ENCODE measurements at regions not wholly inside any gene's neighbourhood (a gene's known extent, or its start where the extent isn't known, plus 50 kb on each side); places are given as distances from the start of the nearest gene placed in this dataset.

DNA sequence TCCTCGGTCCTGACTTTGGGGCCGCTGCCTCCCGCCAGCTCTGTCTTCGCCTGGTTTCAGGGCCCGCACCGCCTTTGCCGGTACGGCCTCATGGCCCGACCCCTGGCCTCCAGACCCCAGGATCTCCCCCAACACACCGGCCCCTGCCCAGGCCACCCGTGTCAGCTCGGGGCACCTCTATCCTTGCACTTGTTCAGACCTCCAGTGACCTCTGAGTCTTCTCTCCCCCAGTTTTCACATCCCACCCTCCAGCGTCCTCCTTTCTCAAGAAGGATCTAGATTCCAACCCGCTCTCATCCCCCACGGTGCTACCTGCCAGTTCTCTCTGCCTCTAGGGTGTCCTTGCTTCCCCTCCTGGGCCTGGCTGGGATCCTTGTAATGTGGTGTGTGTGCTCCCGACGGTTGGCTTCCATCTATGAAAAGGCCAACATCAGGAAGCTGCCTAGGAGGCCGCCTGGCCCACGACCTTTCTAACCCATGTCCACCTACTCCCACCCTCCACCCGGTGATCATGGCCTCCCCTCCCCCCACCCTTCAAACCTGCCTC is 61.1 kb downstream of the SPATA31C2 start:
- DNase-seq (ENCODE audit: low read depth in 3 of 3) = no peak

DNA sequence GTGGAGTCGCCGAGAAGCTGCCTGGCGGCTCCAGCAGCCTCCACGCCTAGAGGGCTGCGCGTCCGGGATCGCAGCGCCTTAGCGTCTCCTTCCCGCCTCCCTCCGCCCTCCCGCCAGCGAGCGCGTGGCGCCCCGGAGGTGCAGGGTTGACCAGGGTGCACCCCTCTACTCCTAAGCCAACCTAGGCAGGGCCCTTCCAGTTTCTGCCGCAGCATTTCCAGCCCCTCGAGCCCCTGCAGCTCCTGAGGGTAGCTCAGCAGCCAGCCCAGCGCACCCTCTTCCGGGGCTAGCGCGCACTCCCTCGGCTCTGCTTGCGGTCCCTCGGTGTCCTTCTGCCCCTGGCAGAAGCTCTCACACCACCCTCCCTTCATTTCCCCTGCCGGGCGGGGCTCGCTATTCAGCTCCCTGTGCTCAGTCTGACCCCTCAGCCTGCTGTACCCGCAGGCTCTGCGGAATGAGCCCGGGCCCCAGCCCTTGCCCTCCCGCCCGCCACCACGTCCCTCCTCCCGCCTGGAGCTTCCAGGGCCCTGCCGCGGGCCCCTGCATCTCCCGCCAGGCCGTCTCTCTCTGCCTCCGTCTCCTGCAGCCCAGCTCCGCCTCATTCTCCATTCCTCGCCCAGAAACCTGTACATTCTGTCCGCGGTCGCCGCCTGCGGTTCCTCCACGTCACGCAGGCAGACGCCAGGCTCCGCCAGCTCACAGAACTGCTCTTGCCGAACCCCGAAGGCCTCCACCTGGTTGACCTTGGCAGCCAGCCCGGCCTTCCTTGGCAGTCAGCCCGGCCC is 61.8 kb downstream of the SPATA31C2 start:
- DNase-seq (ENCODE audit: low read depth in 3 of 3) = peak in 2 of 3 experiments; percentile 3 to 24

DNA sequence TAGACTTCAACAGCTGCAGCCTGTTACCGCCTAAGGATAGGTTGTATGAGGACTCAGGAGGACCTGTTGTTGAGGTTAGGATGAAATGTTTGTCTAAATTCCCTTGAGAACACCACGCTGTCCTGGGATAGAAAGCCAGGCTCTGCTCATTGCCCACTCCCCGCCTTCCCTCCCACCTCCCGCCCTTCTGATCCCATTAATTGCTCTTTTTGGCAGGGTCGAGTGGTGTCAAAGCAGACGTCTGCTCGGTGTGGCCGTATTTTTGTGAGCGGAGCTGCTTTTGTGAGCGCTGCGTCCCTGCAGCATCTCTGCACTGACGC is 62.3 kb downstream of the SPATA31C2 start:
- no peak for DNase-seq (ENCODE audit: low read depth in 3 of 3)

DNA sequence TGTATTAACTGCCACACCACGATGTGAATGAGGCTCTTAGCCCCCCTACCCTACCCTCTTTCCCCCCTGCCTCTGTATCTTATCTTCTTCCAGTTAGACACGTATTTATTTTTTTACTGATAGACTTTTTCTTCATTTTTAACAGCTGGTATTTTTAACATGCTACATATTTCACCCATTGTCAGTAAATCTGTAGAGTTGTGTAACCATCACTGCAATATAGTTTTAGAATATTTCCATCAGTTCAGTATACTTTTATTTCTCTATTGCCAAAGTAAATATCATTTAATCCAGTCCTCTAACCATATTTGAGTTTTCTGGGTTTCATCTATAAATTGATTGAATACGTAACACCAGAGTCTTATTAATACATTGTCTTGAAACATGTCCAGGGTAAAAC is 62.8 kb downstream of the SPATA31C2 start:
- DNase-seq (ENCODE audit: low read depth in 3 of 3) = no peak

DNA sequence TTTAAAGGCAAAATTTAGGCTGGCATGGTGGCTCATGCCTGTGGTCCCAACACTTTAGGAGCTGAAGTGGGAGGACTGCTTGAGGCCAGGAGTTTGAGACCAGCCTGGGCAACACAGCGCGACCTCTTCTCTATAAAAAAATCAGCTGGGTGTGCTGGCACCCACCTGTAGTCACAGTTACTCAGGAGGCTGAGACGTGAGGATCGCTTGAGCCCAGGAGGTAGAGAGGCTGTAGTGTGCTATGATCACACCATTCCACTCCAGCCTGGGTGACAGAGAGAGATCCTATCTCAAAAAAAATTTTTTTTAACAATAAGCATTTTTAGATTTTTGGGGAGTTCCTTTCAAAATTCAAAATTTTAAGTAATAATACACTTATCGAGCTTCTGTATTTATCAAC is 63.3 kb downstream of the SPATA31C2 start:
- DNase-seq (ENCODE audit: low read depth in 3 of 3) = no peak

DNA sequence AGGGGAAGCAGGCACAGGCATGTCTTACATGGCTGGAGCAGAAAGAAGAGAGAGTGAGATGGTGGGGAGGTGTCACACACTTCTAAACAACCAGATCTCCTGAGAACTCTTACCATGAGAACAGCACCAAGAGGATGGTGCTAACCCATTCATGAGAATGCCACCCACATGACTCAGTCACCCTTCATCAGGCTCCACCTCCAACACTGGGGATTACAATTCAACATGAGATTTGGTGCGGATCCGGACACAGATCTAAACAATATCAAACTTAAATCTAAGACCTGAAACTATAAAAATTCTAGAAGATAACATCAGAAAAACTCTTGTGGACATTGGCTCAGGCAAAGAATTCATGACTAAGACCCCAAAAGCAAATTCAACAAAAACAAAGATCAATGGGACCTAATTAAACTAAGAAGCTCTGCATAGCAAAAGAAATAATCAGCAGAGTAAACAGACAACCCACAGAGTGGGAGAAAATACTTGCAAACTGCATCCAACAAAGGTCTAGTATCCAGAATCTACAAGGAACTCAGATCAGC is 65.4 kb downstream of the SPATA31C2 start:
- no peak for DNase-seq (ENCODE audit: low read depth in 3 of 3)

DNA sequence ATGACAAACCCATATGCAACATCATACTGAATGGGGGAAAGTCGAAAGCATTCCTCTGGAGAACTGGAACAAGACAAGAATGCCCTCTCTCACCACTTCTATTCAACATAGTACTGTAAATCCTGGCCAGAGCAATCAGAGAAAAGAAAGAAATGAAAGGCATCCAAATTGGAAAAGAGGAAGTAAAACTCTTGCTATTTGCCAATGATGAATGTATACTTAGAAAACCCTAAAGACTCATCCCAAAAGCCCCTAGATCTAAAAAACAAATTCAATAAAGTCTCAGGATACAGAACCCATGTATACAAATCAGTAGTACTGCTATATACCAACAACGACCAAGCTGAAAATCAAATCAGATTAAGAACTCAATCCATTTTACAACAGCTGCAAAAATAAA is 66.9 kb downstream of the SPATA31C2 start:
- DNase-seq (ENCODE audit: low read depth in 3 of 3) = no peak

DNA sequence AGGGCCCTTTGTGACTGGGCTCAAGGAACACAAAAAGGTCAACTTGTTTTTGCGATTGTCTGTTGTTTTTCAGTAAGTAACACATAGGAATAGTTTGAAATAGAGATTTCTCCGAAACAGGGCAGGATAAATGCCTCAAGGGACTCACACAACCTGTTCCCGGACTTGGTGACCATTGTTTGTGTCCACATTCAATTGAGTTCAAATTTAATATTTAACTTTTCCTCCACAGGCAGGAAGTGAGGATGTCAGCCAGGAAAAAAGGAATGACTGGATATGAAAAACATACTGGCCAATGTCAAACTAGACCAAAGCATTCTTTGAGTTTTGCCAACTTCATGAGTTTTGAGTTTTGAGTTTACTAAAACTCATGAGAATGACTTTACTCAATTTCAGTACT is 72.7 kb downstream of the SPATA31C2 start:
- DNase-seq (ENCODE audit: low read depth in 3 of 3) = no peak

DNA sequence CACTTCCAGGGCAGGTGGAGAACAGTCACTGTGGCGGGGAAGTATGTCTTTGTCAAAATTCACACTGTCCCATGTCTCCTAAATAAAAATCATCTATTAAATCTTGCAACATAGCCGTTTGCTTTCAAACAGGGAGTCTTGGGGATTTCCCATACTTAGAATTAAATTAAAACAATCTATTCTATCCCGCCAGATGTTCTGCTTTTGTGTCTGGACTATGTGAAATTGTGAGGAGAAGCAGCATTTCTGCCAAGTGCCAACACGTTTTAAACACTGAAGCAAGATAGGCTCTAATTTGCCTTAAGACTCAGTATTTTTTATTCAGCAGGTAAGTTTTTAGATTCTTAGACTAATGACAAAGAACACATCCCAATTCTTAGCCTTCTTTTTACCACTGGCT is 73.7 kb downstream of the SPATA31C2 start:
- no peak for DNase-seq (ENCODE audit: low read depth in 3 of 3)

DNA sequence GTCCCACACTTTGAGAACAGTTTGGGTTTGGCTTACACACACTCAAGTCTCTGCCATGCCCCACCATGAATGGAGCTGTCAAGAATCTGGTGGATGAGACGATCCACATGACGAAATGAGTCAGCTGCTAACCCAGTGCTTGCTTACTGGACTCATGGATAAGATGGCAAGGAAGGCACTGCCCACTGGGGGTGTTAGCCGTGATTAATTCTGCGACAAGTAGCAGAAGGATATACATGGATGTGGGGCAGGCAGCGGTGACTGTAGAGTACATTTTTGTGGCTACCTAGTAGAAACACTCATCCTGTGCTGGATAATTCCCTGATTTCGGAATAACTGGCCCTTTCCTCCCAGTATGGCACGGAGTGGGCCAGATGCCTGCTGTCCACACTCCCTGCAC is 77.5 kb downstream of the SPATA31C2 start:
- DNase-seq (ENCODE audit: low read depth in 3 of 3) = no peak

DNA sequence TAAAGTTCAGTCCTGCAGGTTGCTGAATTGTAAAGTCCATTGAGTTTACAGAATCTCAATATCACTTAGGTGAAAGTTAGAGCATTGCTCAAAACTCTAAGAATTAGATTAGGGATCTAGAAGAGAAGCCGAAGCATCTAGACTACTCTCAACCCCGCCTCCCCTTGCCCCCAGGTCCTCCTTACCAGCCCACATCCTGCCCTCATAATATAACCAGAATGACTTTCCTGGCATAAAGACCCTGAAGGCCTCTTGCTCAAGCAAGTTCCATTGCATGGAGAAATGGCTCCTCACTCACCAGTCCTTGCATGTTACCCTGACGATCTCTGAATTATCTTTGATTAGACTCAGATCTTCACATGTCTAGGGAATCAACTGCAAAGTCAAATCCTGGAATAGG is 78.8 kb downstream of the SPATA31C2 start:
- DNase-seq (ENCODE audit: low read depth in 3 of 3) = no peak

DNA sequence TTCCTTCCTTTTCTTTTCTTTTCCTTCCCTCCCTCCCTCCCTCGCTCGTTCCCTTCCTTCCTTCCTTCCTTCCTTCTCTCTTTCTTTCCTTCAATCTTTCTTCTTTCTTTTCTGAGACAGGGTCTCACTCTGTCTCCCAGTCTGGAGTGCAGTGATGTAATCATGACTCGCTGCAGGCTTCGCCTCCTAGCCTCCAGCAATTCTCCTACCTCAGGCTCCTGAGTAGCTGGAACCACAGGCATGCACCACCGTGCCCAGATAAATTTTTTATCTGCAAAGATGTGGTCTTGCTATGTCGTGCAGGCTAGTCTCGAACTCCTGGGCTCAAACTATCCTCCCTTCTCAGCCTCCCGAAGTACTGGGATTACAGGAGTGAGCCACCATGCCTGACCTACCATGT is 81.4 kb downstream of the SPATA31C2 start:
- DNase-seq (ENCODE audit: low read depth in 3 of 3) = no peak

DNA sequence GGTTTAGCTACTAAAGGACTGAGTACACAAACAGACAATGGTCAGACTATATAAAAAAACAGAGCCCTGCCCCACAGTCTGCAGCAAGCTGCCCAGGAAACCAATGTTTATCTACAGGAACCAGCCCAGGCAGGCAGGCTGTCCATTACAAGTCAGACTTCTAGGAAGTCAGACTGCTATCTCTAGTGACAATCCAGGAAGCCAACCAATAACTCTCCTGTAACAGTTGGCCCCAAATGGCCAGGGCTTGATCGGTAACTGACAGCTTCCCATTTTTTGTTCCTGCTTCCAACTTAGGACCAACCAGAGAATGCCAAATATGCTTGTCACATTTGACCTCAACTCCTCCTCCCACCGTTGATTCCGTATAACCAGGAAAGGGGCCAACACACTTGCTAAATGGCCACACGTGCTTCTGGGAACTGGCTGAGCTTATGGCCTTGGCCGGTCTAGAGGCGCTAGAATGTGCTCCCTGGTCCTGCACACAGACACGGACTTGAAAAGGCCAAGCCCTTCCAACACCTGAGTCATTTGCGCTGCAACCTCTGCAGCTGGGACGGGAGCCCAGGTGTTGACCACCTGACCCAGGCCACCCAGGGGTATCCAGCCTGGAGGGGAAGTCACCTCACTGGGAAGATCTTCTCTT is 79.6 kb upstream of the CDK20 start:
- DNase-seq (ENCODE audit: low read depth in 3 of 3) = no peak

DNA sequence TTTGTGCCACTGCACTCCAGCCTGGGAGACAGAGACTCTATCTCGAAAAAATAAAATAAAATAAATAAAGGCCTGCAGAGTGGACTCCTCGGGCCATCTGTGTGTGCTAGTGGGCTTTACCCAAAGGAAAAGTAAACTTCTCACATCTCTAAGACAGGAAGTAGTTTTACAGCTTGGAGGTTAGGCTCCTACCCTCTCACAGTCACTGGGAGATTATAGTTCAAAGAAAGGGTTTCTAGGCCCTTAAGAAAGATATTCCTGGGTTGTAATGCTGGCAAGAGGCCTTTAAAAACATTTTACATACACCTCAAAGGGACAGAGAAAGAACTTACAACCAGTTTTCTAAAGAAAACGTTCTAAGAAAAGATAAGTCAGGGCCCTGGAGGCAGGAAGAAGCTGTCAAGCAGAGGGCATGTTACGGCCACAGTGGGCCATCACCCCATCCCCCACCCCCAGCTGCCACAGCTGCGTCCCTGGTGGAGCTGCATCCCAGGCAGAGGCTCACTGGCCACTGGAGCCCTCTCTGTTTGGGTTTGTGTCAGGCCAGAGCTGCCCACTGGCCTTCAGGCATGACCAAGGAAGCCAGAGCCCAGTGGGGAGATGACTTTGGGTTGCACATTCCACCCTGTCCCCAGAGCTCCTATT is 78.1 kb upstream of the CDK20 start:
- DNase-seq (ENCODE audit: low read depth in 3 of 3) = no peak

DNA sequence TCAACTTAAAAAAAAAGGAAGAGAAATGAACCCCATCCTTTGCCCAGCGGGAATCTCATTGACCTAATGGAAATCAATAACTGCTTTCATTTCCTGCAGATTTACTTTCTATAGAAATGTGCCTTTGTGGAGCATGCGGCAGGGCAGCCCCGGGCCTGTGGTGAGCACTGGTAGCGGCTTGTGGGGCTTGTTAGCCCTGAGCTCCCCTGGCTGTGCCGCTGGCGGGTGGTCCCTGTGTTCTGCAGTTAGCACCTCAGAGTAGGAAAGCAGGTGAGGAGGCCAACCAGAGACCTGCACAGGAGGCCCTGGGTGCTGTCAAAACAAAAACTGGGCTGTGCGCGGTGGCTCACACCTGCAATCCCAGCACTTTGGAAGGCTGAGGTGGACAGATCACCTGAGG is 76.8 kb upstream of the CDK20 start:
- DNase-seq (ENCODE audit: low read depth in 3 of 3) = no peak

DNA sequence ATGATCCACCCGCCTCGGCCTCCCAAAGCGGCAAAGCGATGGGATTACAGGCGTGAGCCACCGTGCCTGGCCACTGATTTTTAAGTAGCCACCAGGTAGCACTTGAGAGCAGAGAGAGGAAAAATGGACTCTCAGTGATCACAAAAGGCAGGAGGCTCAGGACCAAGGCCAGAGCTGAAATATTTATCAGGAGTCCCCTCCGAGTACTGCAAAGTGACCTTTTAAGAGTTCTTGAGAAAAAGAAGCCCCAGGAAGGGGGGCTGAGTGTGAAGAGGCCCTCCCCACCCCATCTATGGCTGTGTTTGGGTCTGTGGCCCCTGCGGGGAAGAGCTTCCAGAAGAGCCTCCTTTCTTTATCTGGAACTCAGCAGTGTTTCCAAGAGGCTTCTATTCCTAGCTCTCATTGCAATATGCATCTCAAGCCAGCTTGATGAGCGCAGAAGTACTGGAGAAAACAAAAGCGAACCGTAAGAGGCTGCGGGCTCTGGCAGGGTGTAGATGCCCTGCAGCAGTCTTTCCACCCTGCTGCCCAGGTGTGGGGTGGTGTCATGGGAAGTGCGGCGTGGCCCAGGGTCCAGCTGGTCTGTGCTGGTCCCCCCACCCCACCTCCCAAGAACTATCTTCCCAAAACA is 75.5 kb upstream of the CDK20 start:
- no peak for DNase-seq (ENCODE audit: low read depth in 3 of 3)

DNA sequence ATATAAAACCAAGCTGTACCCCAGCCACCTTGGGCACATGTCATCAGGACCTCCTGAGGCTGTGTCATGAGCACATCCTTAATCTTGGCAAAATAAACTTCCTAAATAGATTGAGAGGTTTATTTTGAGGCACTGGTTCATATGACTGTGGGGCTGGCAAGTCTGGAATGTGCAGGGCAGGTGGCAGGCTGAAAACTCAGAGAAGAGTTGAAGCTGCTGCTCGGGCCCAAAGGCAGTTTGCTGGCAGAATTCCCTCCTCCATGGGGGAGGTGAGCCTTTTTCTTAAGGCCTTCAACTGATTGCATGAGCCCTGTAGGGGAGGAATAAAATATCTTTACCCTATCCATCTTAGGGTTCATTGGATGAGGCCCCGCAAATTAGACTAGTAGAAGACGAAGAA is 72.2 kb upstream of the CDK20 start:
- no peak for DNase-seq (ENCODE audit: low read depth in 3 of 3)

DNA sequence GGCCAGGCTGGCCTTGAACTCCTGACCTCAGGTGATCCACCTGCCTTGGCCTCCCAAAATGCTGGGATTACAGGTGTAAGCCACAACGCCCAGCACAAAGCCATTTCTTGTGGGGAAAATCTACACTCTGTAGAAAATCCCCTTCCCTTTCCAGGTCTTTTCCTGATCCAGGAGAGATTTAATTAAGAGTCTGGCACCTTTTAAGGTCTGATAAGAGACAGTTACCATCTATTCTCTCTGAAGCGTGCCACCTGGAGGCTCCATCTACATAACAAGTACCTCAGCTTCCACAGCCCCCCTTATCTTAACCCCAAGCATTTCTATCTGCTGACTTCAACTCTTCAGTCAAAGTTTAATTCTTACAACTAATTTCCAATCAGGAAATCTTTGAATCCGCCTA is 71.4 kb upstream of the CDK20 start:
- no peak for DNase-seq (ENCODE audit: low read depth in 3 of 3)

DNA sequence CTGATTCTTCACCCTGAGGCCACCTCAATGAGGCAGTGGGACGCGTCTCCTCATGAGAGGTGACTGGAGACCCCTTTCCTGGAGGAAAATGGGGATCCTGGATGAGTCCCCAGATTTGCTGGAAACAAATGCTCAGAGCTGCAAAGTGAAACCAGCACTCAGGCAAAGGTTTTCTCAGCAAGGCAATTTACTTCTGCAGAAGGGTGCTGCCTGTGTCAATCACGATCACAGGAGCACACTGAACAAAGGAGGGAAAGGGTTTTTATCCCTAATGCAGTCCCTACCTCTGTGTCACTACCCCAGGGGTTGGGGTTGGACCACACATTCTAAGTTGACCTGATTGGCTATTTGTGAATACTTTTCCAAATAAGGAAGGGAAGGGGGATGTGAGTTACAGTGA is 69.9 kb upstream of the CDK20 start:
- DNase-seq (ENCODE audit: low read depth in 3 of 3) = no peak

DNA sequence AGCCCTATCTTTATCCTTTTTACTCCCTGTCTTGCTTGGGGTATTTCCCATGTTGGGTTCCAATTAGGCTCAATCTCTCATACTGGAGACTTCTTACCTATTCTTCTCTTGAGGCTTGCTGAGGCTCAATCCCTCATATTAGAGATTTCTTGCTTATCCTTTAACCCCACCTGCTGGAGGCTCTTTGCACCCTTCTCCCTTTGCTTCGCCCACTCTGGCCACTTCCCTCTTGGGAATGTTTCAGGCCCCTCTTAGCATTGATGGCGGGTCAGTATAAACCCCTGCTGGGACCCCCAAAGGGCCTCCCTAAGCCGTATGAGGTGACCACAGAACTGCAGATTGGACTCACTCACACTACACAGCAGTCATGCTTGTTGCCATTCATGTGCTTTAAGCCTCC is 69.3 kb upstream of the CDK20 start:
- no peak for DNase-seq (ENCODE audit: low read depth in 3 of 3)

DNA sequence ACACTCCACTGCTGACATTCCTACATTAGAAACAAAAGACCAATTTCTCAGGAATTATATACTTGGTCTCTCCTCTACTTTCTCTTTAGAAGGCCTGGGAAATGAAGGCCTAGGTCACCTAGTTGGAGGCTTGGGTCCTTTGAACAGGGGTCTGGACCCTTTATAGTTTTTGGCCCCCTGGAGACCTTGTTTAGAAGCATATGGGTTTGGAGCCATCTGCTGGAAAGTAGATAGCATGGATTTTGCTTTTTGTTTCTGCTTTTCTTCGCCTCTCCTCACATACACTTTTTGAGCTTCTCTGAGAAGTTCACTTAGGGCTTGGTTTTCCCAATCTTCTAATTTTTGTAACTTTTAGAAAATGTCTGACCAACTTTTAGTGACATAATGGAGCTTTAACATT is 67.1 kb upstream of the CDK20 start:
- no peak for DNase-seq (ENCODE audit: low read depth in 3 of 3)

DNA sequence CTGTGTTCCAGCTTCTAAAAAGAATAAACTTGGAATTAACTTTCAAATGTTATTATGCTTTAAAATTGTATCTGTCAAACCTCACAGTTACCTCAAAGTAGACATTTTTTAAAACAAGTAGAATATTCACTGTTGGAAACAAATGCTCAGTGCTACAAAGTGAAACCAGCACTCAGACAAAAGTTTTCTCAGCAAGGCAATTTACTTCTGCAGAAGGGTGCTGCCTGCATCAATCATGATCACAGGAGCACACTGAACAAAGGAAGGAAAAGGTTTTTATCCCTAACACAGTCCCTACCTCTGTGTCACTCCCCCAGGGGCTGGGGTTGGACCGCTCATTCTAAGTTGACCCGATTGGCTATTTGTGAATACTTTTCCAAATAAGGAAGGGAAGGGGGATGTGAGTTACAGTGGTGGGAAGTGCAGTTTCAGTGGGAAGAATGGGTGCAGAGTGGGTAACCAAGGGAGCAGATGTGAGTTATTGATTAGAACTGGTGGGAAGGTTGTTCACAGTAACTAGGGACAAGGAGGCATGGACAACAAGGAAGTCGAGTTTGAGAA is 63.0 kb upstream of the CDK20 start:
- no peak for DNase-seq (ENCODE audit: low read depth in 3 of 3)
